ENCODE measurements at regions not wholly inside any gene's neighbourhood (a gene's known extent, or its start where the extent isn't known, plus 50 kb on each side); places are given as distances from the start of the nearest gene placed in this dataset.

- TF ChIP-seq GATA1 (IDR thresholded peaks at IDR 0.05; ENCODE audit: low read depth, low read length) (no peak), POLR2A (IDR thresholded peaks at IDR 0.05; ENCODE audit: low read length) (no peak)
- no peak for DNase-seq
Measured at GRCh38 chr2:166609183-166609959, 115.3 kb upstream of the SCN7A start.

GRCh38 chr2:166607880-166608279 lies 113.8 kb upstream of the SCN7A start:
- DNase-seq, result no peak
- no peak for TF ChIP-seq POLR2A (IDR thresholded peaks at IDR 0.05; ENCODE audit: low read length)
- TF ChIP-seq GATA1 (IDR thresholded peaks at IDR 0.05; ENCODE audit: low read depth, low read length), result no peak

GRCh38 chr2:166593403-166593802 lies 99.4 kb upstream of the SCN7A start:
- TF ChIP-seq GATA1 (IDR thresholded peaks at IDR 0.05; ENCODE audit: low read depth, low read length) (no peak), POLR2A (IDR thresholded peaks at IDR 0.05; ENCODE audit: low read length) (no peak)
- no peak for DNase-seq

- TF ChIP-seq GATA1 (IDR thresholded peaks at IDR 0.05; ENCODE audit: low read depth, low read length), result no peak
- no peak for DNase-seq
Measured at GRCh38 chr2:166592750-166593149, 98.7 kb upstream of the SCN7A start.

GRCh38 chr2:166591226-166591625 lies 97.2 kb upstream of the SCN7A start:
- no peak for DNase-seq
- TF ChIP-seq POLR2A (IDR thresholded peaks at IDR 0.05; ENCODE audit: low read length), result no peak
- no peak for TF ChIP-seq GATA1 (IDR thresholded peaks at IDR 0.05; ENCODE audit: low read depth, low read length)

GRCh38 chr2:166573391-166573790 lies 79.3 kb upstream of the SCN7A start:
- TF ChIP-seq GATA1 (IDR thresholded peaks at IDR 0.05; ENCODE audit: low read depth, low read length) (no peak), POLR2A (IDR thresholded peaks at IDR 0.05; ENCODE audit: low read length) (no peak)
- DNase-seq, result no peak

GRCh38 chr2:166572937-166573336 lies 78.9 kb upstream of the SCN7A start:
- TF ChIP-seq GATA1 (IDR thresholded peaks at IDR 0.05; ENCODE audit: low read depth, low read length), result no peak
- no peak for TF ChIP-seq POLR2A (IDR thresholded peaks at IDR 0.05; ENCODE audit: low read length)
- no peak for DNase-seq

GRCh38 chr2:166568409-166568808 lies 74.4 kb upstream of the SCN7A start:
- TF ChIP-seq GATA1 (IDR thresholded peaks at IDR 0.05; ENCODE audit: low read depth, low read length), result no peak
- TF ChIP-seq POLR2A (IDR thresholded peaks at IDR 0.05; ENCODE audit: low read length), result no peak
- DNase-seq, result no peak

- no peak for DNase-seq
- TF ChIP-seq GATA1 (IDR thresholded peaks at IDR 0.05; ENCODE audit: low read depth, low read length) (no peak), POLR2A (IDR thresholded peaks at IDR 0.05; ENCODE audit: low read length) (no peak)
Measured at GRCh38 chr2:166565501-166565900, 71.5 kb upstream of the SCN7A start.

GRCh38 chr2:166563894-166564293 lies 69.8 kb upstream of the SCN7A start:
- no peak for DNase-seq
- TF ChIP-seq GATA1 (IDR thresholded peaks at IDR 0.05; ENCODE audit: low read depth, low read length) (no peak), POLR2A (IDR thresholded peaks at IDR 0.05; ENCODE audit: low read length) (no peak)

- TF ChIP-seq GATA1 (IDR thresholded peaks at IDR 0.05; ENCODE audit: low read depth, low read length) (no peak), POLR2A (IDR thresholded peaks at IDR 0.05; ENCODE audit: low read length) (no peak)
- no peak for DNase-seq
Measured at GRCh38 chr2:166560022-166560421, 66.0 kb upstream of the SCN7A start.

GRCh38 chr2:166550923-166551322 lies 56.9 kb upstream of the SCN7A start:
- no peak for DNase-seq
- no peak for TF ChIP-seq POLR2A (IDR thresholded peaks at IDR 0.05; ENCODE audit: low read length)
- TF ChIP-seq GATA1 (IDR thresholded peaks at IDR 0.05; ENCODE audit: low read depth, low read length), result no peak

GRCh38 chr2:166545473-166545872 lies 51.4 kb upstream of the SCN7A start:
- TF ChIP-seq POLR2A (IDR thresholded peaks at IDR 0.05; ENCODE audit: low read length) (no peak), GATA1 (IDR thresholded peaks at IDR 0.05; ENCODE audit: low read depth, low read length) (no peak)
- no peak for DNase-seq
